ENCODE measurements at regions not wholly inside any gene's neighbourhood (a gene's known extent, or its start where the extent isn't known, plus 50 kb on each side); places are given as distances from the start of the nearest gene placed in this dataset.

- no peak for DNase-seq (ENCODE audit: extremely low read depth, low read depth)
- H3K4me3 ChIP-seq (replicated peaks; ENCODE audit: low read depth, low read length): no peak overlapping the region
- no peak for TF ChIP-seq CTCF (IDR thresholded peaks at IDR 0.05; ENCODE audit: low read depth, low read length, missing control alignments)
Observed at GRCh38 chr4:148589182-148589581, 147.0 kb upstream of the NR3C2 start.

GRCh38 chr4:148575577-148575976, 133.4 kb upstream of the NR3C2 start:
- H3K4me3 ChIP-seq (replicated peaks; ENCODE audit: low read depth, low read length): no peak overlapping the region
- TF ChIP-seq CTCF (IDR thresholded peaks at IDR 0.05; ENCODE audit: low read depth, low read length, missing control alignments): no peak
- DNase-seq (ENCODE audit: extremely low read depth, low read depth): no peak

GRCh38 chr4:148574911-148575310, 132.7 kb upstream of the NR3C2 start:
- H3K4me3 ChIP-seq (replicated peaks; ENCODE audit: low read depth, low read length): no peak overlapping the region
- no peak for TF ChIP-seq CTCF (IDR thresholded peaks at IDR 0.05; ENCODE audit: low read depth, low read length, missing control alignments)
- no peak for DNase-seq (ENCODE audit: extremely low read depth, low read depth)

GRCh38 chr4:148574502-148574901, 132.3 kb upstream of the NR3C2 start:
- no peak overlapping the region for H3K4me3 ChIP-seq (replicated peaks; ENCODE audit: low read depth, low read length)
- no peak for TF ChIP-seq CTCF (IDR thresholded peaks at IDR 0.05; ENCODE audit: low read depth, low read length, missing control alignments)
- DNase-seq (ENCODE audit: extremely low read depth, low read depth): no peak

- TF ChIP-seq CTCF (IDR thresholded peaks at IDR 0.05; ENCODE audit: low read depth, low read length, missing control alignments): no peak
- DNase-seq (ENCODE audit: extremely low read depth, low read depth): no peak
- no peak overlapping the region for H3K4me3 ChIP-seq (replicated peaks; ENCODE audit: low read depth, low read length)
Observed at GRCh38 chr4:148574066-148574465, 131.9 kb upstream of the NR3C2 start.

- no peak overlapping the region for H3K4me3 ChIP-seq (replicated peaks; ENCODE audit: low read depth, low read length)
- DNase-seq (ENCODE audit: extremely low read depth, low read depth): no peak
- TF ChIP-seq CTCF (IDR thresholded peaks at IDR 0.05; ENCODE audit: low read depth, low read length, missing control alignments): no peak
Observed at GRCh38 chr4:148573296-148573695, 131.1 kb upstream of the NR3C2 start.

GRCh38 chr4:148565801-148566200, 123.6 kb upstream of the NR3C2 start:
- TF ChIP-seq CTCF (IDR thresholded peaks at IDR 0.05; ENCODE audit: low read depth, low read length, missing control alignments): no peak
- no peak for DNase-seq (ENCODE audit: extremely low read depth, low read depth)
- H3K4me3 ChIP-seq (replicated peaks; ENCODE audit: low read depth, low read length): no peak overlapping the region

Data from HFF-Myc (cell line).